Transverse colon (tissue), 4 donors: ENCODE measurements at regions not wholly inside any gene's neighbourhood (a gene's known extent, or its start where the extent isn't known, plus 50 kb on each side); places are given as distances from the start of the nearest gene placed in this dataset.

Source experiments
- DNase-seq: peaks from one replicate; pipeline ENCODE4 v3.0.0-alpha.2; 2019
- H3K27ac ChIP-seq, 4 donors: fragments of 200-600 bp; sonication (generic); 2 replicates each; pipeline ENCODE4 v1.5.1; 2016 to 2018; ENCODE audit warnings: inconsistent platforms in 4 of 4
- H3K27me3 ChIP-seq: fragments of 200-600 bp; sonication (generic); 2 replicates; pipeline ENCODE4 v1.5.1; 2017; ENCODE audit warnings: inconsistent platforms
- H3K36me3 ChIP-seq, 4 donors: fragments of 200-600 bp; sonication (generic); 2 replicates each; pipeline ENCODE4 v1.5.1; 2017 to 2019; ENCODE audit warnings: inconsistent platforms in 4 of 4
- H3K4me1 ChIP-seq, 4 donors: fragments of 200-600 bp; sonication (generic); 2 replicates each; pipeline ENCODE4 v1.5.1; 2017 to 2020; ENCODE audit warnings: inconsistent platforms in 4 of 4
- H3K4me3 ChIP-seq, 4 donors: fragments of 200-600 bp; sonication (generic); 1 replicate in 1 of 4; 2 replicates in 3 of 4; pipeline versions ENCODE4 v1.5.1 to v1.6.1; 2017 to 2019; ENCODE audit warnings: inconsistent platforms in 4 of 4
- H3K9me3 ChIP-seq, 2 donors: fragments of 200-600 bp; sonication (generic); 2 replicates each; pipeline ENCODE4 v1.5.1; 2017 to 2019; ENCODE audit warnings: inconsistent platforms in 2 of 2
- EP300 ChIP-seq: sonication (generic); formaldehyde crosslinking; IDR thresholded peaks from one replicate; pipeline ENCODE4 v1.6.1; 2017; ENCODE audit warnings: antibody characterized with exemption, low read depth
- POLR2A ChIP-seq: fragments of 450-650 bp; IDR thresholded peaks from one replicate; pipeline ENCODE4 v1.6.1; 2016; ENCODE audit warnings: antibody characterized with exemption, mild to moderate bottlenecking, moderate library complexity
- POLR2AphosphoS5 ChIP-seq, 3 donors: sonication (generic); formaldehyde crosslinking; IDR thresholded peaks; one replicate each; pipeline ENCODE4 v1.6.1; 2016; ENCODE audit warnings: antibody characterized with exemption in 3 of 3
- WGBS, 2 donors: methylation state at CpG; one replicate each; pipeline ENCODE4 v1.1.5; 2018; ENCODE audit warnings: low coverage in 1 of 2; 5-methylcytosine and 5-hydroxymethylcytosine counted together
- in situ Hi-C, 4 donors: fragments of 200-750 bp; cut with MboI; loops; one replicate each; pipeline versions ENCODE4 v1.15.0 to v1.15.1; 2017; ENCODE audit warnings: low sequenced_read_pairs in 3 of 4, low pct_ligation_motif_present in 1 of 4, low pct_unique_long_range_greater_than_20kb in 1 of 4
- intact Hi-C: fragments of 100-400 bp; cut with DNase I; formaldehyde crosslinking; loops from one replicate; pipeline ENCODE4 v1.15.1; 2023; ENCODE audit warnings: low total_unique reads
- TF ChIP-seq, protein P1 (sequence below), 5 experiments: fragments of 200-600 bp in 3 of 5; fragments of 450-650 bp in 2 of 5; sonication (generic) in 3 of 5; IDR thresholded peaks; 1 replicate in 2 of 5; 2 replicates in 3 of 5; pipeline ENCODE4 v1.5.1; 2016 to 2017; ENCODE audit warnings: antibody characterized with exemption in 5 of 5, inconsistent platforms in 3 of 5, mild to moderate bottlenecking in 2 of 5, moderate library complexity in 1 of 5

- Histone ChIP-seq H3K4me1 (no peaks in the 10 kb centered on the region), H3K4me3 (no peak overlapping the region), H3K9me3 (peaks cover 0 to 9% of the 10 kb centered on the region in 2 donors), H3K36me3 (no peaks in the 10 kb centered on the region), H3K27ac (no peak overlapping the region), H3K27me3 (no peaks in the 10 kb centered on the region)
- no peak for TF ChIP-seq POLR2A
- intact Hi-C loops: no loop called here
- DNase-seq: no peak
- in situ Hi-C loops: no loop called here
These were observed 917.9 kb upstream of the CDH10 start for GRCh38 chr5:25562656-25563055.

GRCh38 chr5:25554077-25554476, 909.3 kb upstream of the CDH10 start:
- 41 to 43% methylated on average over 1 to 2 of the region's 2 CpGs for WGBS, 2 donors
- peaks cover 0 to 6% of the 10 kb centered on the region in 2 donors for H3K9me3 ChIP-seq
- no peak overlapping the region for H3K4me3 ChIP-seq
- intact Hi-C loops (no loop called here), in situ Hi-C loops (no loop called here)
- no peak overlapping the region for H3K27ac ChIP-seq
- no peaks in the 10 kb centered on the region for H3K27me3 ChIP-seq
- TF ChIP-seq POLR2AphosphoS5 (IDR thresholded peaks at IDR 0.05) (no peak), EP300 (no peak), POLR2A (no peak)
- TF ChIP-seq, protein P1, sequence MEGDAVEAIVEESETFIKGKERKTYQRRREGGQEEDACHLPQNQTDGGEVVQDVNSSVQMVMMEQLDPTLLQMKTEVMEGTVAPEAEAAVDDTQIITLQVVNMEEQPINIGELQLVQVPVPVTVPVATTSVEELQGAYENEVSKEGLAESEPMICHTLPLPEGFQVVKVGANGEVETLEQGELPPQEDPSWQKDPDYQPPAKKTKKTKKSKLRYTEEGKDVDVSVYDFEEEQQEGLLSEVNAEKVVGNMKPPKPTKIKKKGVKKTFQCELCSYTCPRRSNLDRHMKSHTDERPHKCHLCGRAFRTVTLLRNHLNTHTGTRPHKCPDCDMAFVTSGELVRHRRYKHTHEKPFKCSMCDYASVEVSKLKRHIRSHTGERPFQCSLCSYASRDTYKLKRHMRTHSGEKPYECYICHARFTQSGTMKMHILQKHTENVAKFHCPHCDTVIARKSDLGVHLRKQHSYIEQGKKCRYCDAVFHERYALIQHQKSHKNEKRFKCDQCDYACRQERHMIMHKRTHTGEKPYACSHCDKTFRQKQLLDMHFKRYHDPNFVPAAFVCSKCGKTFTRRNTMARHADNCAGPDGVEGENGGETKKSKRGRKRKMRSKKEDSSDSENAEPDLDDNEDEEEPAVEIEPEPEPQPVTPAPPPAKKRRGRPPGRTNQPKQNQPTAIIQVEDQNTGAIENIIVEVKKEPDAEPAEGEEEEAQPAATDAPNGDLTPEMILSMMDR (IDR thresholded peaks at IDR 0.05): no peak
- no peaks in the 10 kb centered on the region for H3K4me1 ChIP-seq
- no peaks in the 10 kb centered on the region for H3K36me3 ChIP-seq
- DNase-seq: no peak

DNA sequence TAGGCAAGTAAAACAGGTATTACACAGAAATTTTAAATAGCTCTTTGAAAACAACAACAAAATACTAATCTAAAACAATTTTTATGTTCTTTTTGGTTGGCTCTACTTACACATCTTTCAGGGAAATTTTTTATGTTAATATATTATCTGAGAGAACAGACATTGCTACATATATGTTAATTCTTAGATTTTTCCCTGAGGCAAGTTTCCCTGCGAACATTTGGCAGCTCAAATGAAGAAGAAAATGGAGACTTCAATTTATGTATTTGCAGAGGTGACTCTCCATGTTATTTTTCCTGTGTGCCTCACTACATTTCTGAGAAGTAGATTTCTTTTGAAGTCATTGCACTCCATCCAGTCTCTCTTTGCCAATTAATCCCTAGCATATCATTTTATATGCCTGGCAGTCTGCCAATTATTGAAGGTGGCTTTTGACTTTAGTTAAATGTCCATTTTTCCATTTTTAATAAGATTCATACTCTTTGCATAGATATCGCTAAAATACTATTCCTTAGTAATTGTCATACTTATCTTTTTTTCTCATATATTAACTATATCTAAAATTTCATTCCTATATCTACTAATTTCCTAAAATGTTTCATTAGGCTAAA, 908.2 kb upstream of the CDH10 start:
- intact Hi-C loops (no loop called here), in situ Hi-C loops (no loop called here)
- Histone ChIP-seq H3K27me3 (no peaks in the 10 kb centered on the region), H3K4me1 (no peaks in the 10 kb centered on the region), H3K36me3 (no peaks in the 10 kb centered on the region), H3K4me3 (no peak overlapping the region), H3K9me3 (peaks cover 0 to 6% of the 10 kb centered on the region in 2 donors), H3K27ac (no peak overlapping the region)
- TF ChIP-seq POLR2A: no peak
- TF ChIP-seq EP300: no peak
- TF ChIP-seq POLR2AphosphoS5 (IDR thresholded peaks at IDR 0.05): no peak
- TF ChIP-seq, protein P1 (IDR thresholded peaks at IDR 0.05): no peak
- DNase-seq: no peak
- WGBS, 2 donors: 72 to 74% methylated on average over 2 of the region's 2 CpGs

DNA sequence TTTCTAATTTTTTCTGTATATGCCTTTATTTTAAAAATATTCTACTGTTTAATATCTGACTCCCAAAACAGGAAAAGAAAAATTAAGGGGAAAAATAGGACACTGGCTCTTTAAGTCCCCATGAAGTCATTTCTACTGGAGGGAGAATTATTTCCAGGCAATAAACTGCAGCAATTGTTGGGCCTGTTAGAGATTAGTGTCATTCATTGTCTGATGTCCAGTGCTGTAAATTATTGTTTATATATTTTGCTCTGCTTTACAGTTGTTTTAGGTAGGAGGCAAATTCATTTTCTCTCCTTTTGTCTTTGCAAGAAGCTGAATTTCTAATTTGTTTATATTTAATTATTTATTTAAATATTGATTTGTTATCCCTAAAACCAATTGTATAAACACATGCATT, 906.0 kb upstream of the CDH10 start:
- Histone ChIP-seq H3K36me3 (no peaks in the 10 kb centered on the region), H3K4me3 (no peak overlapping the region), H3K27ac (no peak overlapping the region), H3K9me3 (peaks cover 0 to 6% of the 10 kb centered on the region in 2 donors), H3K4me1 (no peaks in the 10 kb centered on the region), H3K27me3 (no peaks in the 10 kb centered on the region)
- intact Hi-C loops: no loop called here
- TF ChIP-seq POLR2A: no peak
- no peak for TF ChIP-seq EP300
- TF ChIP-seq POLR2AphosphoS5 (IDR thresholded peaks at IDR 0.05): no peak
- TF ChIP-seq, protein P1 (IDR thresholded peaks at IDR 0.05): no peak
- in situ Hi-C loops: no loop called here
- no peak for DNase-seq

DNA sequence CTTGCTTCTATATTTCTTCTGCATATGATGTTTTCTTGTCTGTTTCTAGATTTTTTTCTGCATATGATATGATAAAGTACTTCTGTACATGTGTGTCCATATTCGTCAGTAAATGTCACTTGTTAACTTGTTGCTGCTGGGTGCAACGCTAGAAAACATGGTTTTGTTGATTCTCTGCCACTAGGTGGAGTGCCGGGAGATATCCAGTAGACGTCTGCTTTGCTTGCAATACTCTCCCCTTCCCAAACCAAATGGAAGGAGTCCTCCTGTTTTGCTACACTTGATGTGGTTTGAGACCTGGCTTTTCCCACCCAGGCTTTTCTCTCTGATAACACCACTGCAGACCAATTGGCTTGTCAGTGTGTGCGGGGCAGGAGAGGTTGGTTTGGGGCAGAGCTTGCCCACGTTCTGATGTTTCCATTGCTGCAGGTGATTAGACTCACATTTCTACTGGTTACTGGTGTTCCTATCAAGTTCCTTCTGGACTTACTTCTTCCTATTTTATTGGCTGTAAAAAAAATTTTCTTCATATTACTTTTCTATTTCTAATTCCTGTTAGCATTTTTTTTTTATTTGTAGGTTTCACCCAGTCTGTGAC, 900.0 kb upstream of the CDH10 start:
- Histone ChIP-seq H3K4me3 (no peak overlapping the region), H3K27ac (no peak overlapping the region), H3K36me3 (no peaks in the 10 kb centered on the region), H3K4me1 (no peaks in the 10 kb centered on the region), H3K27me3 (no peaks in the 10 kb centered on the region), H3K9me3 (peaks cover 0 to 3% of the 10 kb centered on the region in 2 donors)
- in situ Hi-C loops: no loop called here
- WGBS, 2 donors: 31 to 45% methylated on average over 4 to 6 of the region's 6 CpGs
- intact Hi-C loops: no loop called here
- no peak for DNase-seq
- TF ChIP-seq, protein P1 (IDR thresholded peaks at IDR 0.05): peak in 1 of 5 experiments; percentile 22
- no peak for TF ChIP-seq EP300
